MV-4-11 (cell line): ENCODE measurements at regions not wholly inside any gene's neighbourhood (a gene's known extent, or its start where the extent isn't known, plus 50 kb on each side); places are given as distances from the start of the nearest gene placed in this dataset.
"Not testable (repeated sequence)": the region's sequence is repeated elsewhere in the genome, so short reads cannot be mapped to it uniquely, and the experiment has no call there.

Experiments
- DNase-seq: peaks from one replicate; lab custom pipeline; 2025; lab: John Stamatoyannopoulos, UW

GRCh38 chrX:3440981-3441380 lies 94.5 kb upstream of the MXRA5 start:
- no peak for DNase-seq

- DNase-seq: not testable (repeated sequence)
Measured at GRCh38 chrX:3435916-3436315, 89.5 kb upstream of the MXRA5 start.

DNA sequence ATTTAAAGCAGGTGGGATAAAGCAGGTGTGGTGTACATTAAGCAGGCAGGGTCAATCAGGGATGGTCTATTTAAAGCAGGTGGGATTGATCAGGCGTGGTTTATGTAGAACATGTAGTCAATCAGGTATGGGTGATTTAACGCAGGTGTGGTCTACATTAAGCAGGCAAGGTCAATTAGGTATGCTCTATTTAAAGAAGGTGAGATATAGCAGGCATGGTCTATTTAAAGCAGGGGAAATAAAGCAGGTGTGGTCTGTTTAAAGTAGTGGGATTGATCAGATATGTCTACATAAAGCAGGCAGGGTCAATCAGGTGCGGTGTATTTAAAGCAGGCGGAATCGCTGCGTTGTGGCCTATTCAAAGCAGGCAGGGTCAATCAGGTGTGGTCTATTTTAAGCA lies 88.6 kb upstream of the MXRA5 start:
- DNase-seq: no peak

DNA sequence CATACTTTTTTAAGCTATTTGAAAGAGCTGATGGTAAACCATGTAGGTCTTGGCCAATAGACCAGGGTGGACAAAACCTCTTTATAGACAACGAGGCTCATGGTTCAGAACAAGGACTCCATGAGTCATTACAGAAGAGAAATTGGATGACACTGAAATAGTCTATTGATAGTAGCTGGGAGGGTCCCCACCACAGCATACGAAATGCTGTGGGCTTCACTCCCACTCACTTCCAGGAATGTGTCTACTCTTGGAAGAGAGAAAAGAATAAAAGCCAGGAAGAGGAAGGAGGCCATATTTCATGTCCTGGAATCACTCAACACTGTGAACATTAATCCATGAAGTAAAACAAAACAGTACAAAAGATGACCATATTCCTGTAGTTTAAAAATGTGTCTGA lies 82.3 kb upstream of the MXRA5 start:
- no peak for DNase-seq

DNA sequence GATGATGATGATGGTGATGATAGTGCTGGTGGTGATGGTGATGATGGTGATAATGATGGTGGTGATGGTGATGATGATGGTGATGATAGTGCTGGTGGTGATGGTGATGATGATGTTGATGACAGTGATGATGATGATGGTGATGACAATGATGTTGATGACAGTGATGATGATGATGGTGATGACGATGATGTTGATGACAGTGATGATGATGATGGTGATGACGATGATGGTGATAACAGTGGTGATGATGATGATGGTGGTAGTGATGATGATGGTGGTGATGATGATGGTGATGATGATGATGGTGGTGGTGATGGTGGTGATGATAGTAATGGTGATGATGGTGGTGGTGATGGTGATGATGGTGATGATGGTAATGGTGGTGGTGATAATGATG lies 80.1 kb upstream of the MXRA5 start:
- no peak for DNase-seq

GRCh38 chrX:3425031-3425430 lies 78.6 kb upstream of the MXRA5 start:
- no peak for DNase-seq

- DNase-seq: no peak
Measured at GRCh38 chrX:3420316-3420715, 73.9 kb upstream of the MXRA5 start.

GRCh38 chrX:3415011-3415410 lies 68.6 kb upstream of the MXRA5 start:
- no peak for DNase-seq

GRCh38 chrX:3411626-3412025 lies 65.2 kb upstream of the MXRA5 start:
- not testable (repeated sequence) for DNase-seq

DNA sequence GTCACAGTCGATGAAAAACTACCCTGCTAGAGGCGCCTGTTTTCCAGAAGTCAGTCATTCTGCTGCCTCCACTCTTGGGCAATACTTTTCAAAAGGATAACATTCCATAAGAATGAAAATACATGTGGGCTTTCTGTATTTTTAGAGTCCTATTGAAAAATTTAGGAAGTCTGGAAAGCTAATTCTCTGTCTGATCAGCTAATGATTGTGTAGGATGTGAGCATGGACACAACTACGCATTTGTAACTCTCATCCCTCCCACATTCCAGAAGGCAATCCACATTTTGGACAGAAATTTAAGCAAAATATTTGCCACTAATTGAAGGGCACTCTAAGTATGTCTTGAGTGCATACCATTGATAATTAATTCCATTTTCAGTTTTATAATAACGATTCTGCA lies 63.5 kb upstream of the MXRA5 start:
- DNase-seq: not testable (repeated sequence)

- no peak for DNase-seq
Measured at GRCh38 chrX:3407781-3408180, 61.3 kb upstream of the MXRA5 start.

GRCh38 chrX:3407121-3407520 lies 60.7 kb upstream of the MXRA5 start:
- no peak for DNase-seq

- DNase-seq: no peak
Measured at GRCh38 chrX:3403748-3404147, 57.3 kb upstream of the MXRA5 start.
